Fibroblast of skin of scalp (primary cell): ENCODE measurements at regions not wholly inside any gene's neighbourhood (a gene's known extent, or its start where the extent isn't known, plus 50 kb on each side); places are given as distances from the start of the nearest gene placed in this dataset.
"Not testable (repeated sequence)": the region's sequence is repeated elsewhere in the genome, so short reads cannot be mapped to it uniquely, and the experiment has no call there.

ENCODE experiments used
- DNase-seq: peaks from one replicate; pipeline ENCODE4 v3.0.0-alpha.2; 2013

GRCh38 chr6:72457738-72458137 lies 164.1 kb upstream of the KCNQ5 start:
- DNase-seq, result no peak

- no peak for DNase-seq
Measured at GRCh38 chr6:72458521-72458920, 163.3 kb upstream of the KCNQ5 start.

- DNase-seq, result peak; percentile 64
Measured at GRCh38 chr6:72461144-72461543, 160.7 kb upstream of the KCNQ5 start.

GRCh38 chr6:72464246-72464645 lies 157.6 kb upstream of the KCNQ5 start:
- peak; percentile 4 for DNase-seq

GRCh38 chr6:72464791-72465691 lies 156.8 kb upstream of the KCNQ5 start:
- peak; percentile 54 for DNase-seq

GRCh38 chr6:72466471-72466870 lies 155.4 kb upstream of the KCNQ5 start:
- DNase-seq, result no peak

GRCh38 chr6:72466971-72467566 lies 154.8 kb upstream of the KCNQ5 start:
- DNase-seq, result no peak

GRCh38 chr6:72469406-72469983 lies 152.4 kb upstream of the KCNQ5 start:
- DNase-seq, result not testable (repeated sequence)

GRCh38 chr6:72476051-72476450 lies 145.8 kb upstream of the KCNQ5 start:
- DNase-seq, result no peak

GRCh38 chr6:72476646-72477045 lies 145.2 kb upstream of the KCNQ5 start:
- no peak for DNase-seq

GRCh38 chr6:72495441-72495840 lies 126.4 kb upstream of the KCNQ5 start:
- DNase-seq, result no peak

- DNase-seq, result no peak
Measured at GRCh38 chr6:72497186-72497585, 124.7 kb upstream of the KCNQ5 start.

- no peak for DNase-seq
Measured at GRCh38 chr6:72500669-72501068, 121.2 kb upstream of the KCNQ5 start.

GRCh38 chr6:72504406-72504805 lies 117.5 kb upstream of the KCNQ5 start:
- DNase-seq, result no peak

- no peak for DNase-seq
Measured at GRCh38 chr6:72505446-72505845, 116.4 kb upstream of the KCNQ5 start.

- no peak for DNase-seq
Measured at GRCh38 chr6:72519871-72520270, 102.0 kb upstream of the KCNQ5 start.

- DNase-seq, result no peak
Measured at GRCh38 chr6:72521684-72522083, 100.2 kb upstream of the KCNQ5 start.

- no peak for DNase-seq
Measured at GRCh38 chr6:72522735-72523141, 99.1 kb upstream of the KCNQ5 start.

GRCh38 chr6:72524011-72524645 lies 97.7 kb upstream of the KCNQ5 start:
- DNase-seq, result no peak

GRCh38 chr6:72525821-72526510 lies 95.9 kb upstream of the KCNQ5 start:
- peak; percentile 87 for DNase-seq

- DNase-seq, result no peak
Measured at GRCh38 chr6:72530152-72530551, 91.7 kb upstream of the KCNQ5 start.

GRCh38 chr6:72530750-72531149 lies 91.1 kb upstream of the KCNQ5 start:
- no peak for DNase-seq

GRCh38 chr6:72533606-72534005 lies 88.3 kb upstream of the KCNQ5 start:
- peak; percentile 38 for DNase-seq
